ENCODE measurements at regions not wholly inside any gene's neighbourhood (a gene's known extent, or its start where the extent isn't known, plus 50 kb on each side); places are given as distances from the start of the nearest gene placed in this dataset.

- TF ChIP-seq TEAD1 (CRISPR knock-in tag; IDR thresholded peaks at IDR 0.05) (no peak), ZNF138 (CRISPR knock-in tag; conservative IDR thresholded peaks at IDR 0.05) (no peak), ZNF512 (CRISPR knock-in tag; IDR thresholded peaks at IDR 0.05; ENCODE audit: borderline replicate concordance) (no peak), MLX (CRISPR knock-in tag; IDR thresholded peaks at IDR 0.05) (no peak), FOXJ3 (CRISPR knock-in tag; IDR thresholded peaks at IDR 0.05; ENCODE audit: borderline replicate concordance) (no peak), JAZF1 (CRISPR knock-in tag; IDR thresholded peaks at IDR 0.05) (no peak), ZNF263 (CRISPR knock-in tag; IDR thresholded peaks at IDR 0.05; ENCODE audit: low read depth) (no peak), TCF7 (CRISPR knock-in tag; IDR thresholded peaks at IDR 0.05; ENCODE audit: low read depth) (no peak), ESRRA (CRISPR knock-in tag; IDR thresholded peaks at IDR 0.05; ENCODE audit: borderline replicate concordance) (no peak), ETV6 (CRISPR knock-in tag; IDR thresholded peaks at IDR 0.05) (no peak)
These were observed 373.5 kb downstream of the KCNJ2 start (continued) for GRCh38 chr17:70542876-70543275.

- ATAC-seq (no peak), DNase-seq (ENCODE audit: low spot score) (no peak)
- Mint-ChIP-seq H3K27ac (no peak overlapping the region), H3K9me3 (peaks cover 6% of the 10 kb centered on the region; the same call in 1 of the 2 replicates), H3K4me3 (no peak overlapping the region), H3K36me3 (no peaks in the 10 kb centered on the region), H3K4me1 (peaks cover 16% of the 10 kb centered on the region), H3K27me3 (ENCODE audit: low read depth) (no peaks in the 10 kb centered on the region)
- TF ChIP-seq ZNF423 (CRISPR knock-in tag; IDR thresholded peaks at IDR 0.05): no peak
- no peak for TF ChIP-seq IRF2 (CRISPR knock-in tag; IDR thresholded peaks at IDR 0.05; ENCODE audit: borderline replicate concordance, low read depth)
- TF ChIP-seq GTF2I (CRISPR knock-in tag; conservative IDR thresholded peaks at IDR 0.05): no peak
- TF ChIP-seq ATF2 (CRISPR knock-in tag; IDR thresholded peaks at IDR 0.05; ENCODE audit: borderline replicate concordance, low read depth): no peak
- TF ChIP-seq E2F1 (CRISPR knock-in tag; IDR thresholded peaks at IDR 0.05): no peak
- no peak for TF ChIP-seq ARID4B (CRISPR knock-in tag; IDR thresholded peaks at IDR 0.05; ENCODE audit: borderline replicate concordance)
- no peak for TF ChIP-seq CDX4 (CRISPR knock-in tag; IDR thresholded peaks at IDR 0.05; ENCODE audit: borderline replicate concordance)
- no peak for TF ChIP-seq FOXK1 (CRISPR knock-in tag; IDR thresholded peaks at IDR 0.05)
- ChIA-PET POLR2A (no interaction called here), CTCF (no interaction called here)
These were observed 375.0 kb downstream of the KCNJ2 start for GRCh38 chr17:70544317-70544716.
